ENCODE measurements at regions not wholly inside any gene's neighbourhood (a gene's known extent, or its start where the extent isn't known, plus 50 kb on each side); places are given as distances from the start of the nearest gene placed in this dataset.

- no peaks in the 10 kb centered on the region for H3K27me3 Mint-ChIP-seq (ENCODE audit: low read depth in 2 of 2)
Measured at GRCh38 chr20:6482486-6482885, 285.0 kb upstream of the BMP2 start.

GRCh38 chr20:6480328-6481200 is 286.9 kb upstream of the BMP2 start:
- H3K4me1 ChIP-seq (ENCODE audit: control insufficient read depth, insufficient read depth, low read length), result no peaks in the 10 kb centered on the region
- H3K4me3 ChIP-seq (ENCODE audit: low read length), result no peak overlapping the region
- DNase-seq (no peak), ATAC-seq (no peak)
- no peaks in the 10 kb centered on the region for H3K36me3 ChIP-seq (ENCODE audit: control insufficient read depth, insufficient read depth, low read length)
- Mint-ChIP-seq H3K4me3 (no peak overlapping the region), H3K9me3 (no peaks in the 10 kb centered on the region), H3K27me3 (ENCODE audit: low read depth in 2 of 2) (no peaks in the 10 kb centered on the region), H3K36me3 (no peaks in the 10 kb centered on the region), H3K27ac (no peak overlapping the region), H3K4me1 (no peaks in the 10 kb centered on the region)
- H3K9me3 ChIP-seq (ENCODE audit: control insufficient read depth, insufficient read depth, low read length), result no peaks in the 10 kb centered on the region
- H3K27ac ChIP-seq (ENCODE audit: low read length), result no peak overlapping the region
- no peaks in the 10 kb centered on the region for H3K27me3 ChIP-seq (ENCODE audit: control insufficient read depth, insufficient read depth, low read length)
- no peak for TF ChIP-seq CTCF (IDR thresholded peaks at IDR 0.05)
- intact Hi-C loops (cut with micrococcal nuclease), result no loop called here
- 80% methylated on average over 7 of the region's 7 CpGs for WGBS (ENCODE audit: insufficient coverage)

More at GRCh38 chr20:6482486-6482885, 285.0 kb upstream of the BMP2 start:
- H3K9me3 Mint-ChIP-seq, result no peaks in the 10 kb centered on the region
- no peak for TF ChIP-seq CTCF (IDR thresholded peaks at IDR 0.05)
- no peaks in the 10 kb centered on the region for H3K9me3 ChIP-seq (ENCODE audit: control insufficient read depth, insufficient read depth, low read length)
- H3K4me1 Mint-ChIP-seq, result no peaks in the 10 kb centered on the region
- no peaks in the 10 kb centered on the region for H3K36me3 ChIP-seq (ENCODE audit: control insufficient read depth, insufficient read depth, low read length)
- H3K4me3 Mint-ChIP-seq, result no peak overlapping the region
- no peak for DNase-seq
- H3K27ac ChIP-seq (ENCODE audit: low read length), result no peak overlapping the region
- no peak for ATAC-seq
- intact Hi-C loops (cut with micrococcal nuclease), result no loop called here
- no peaks in the 10 kb centered on the region for H3K27me3 ChIP-seq (ENCODE audit: control insufficient read depth, insufficient read depth, low read length)
- no peaks in the 10 kb centered on the region for H3K4me1 ChIP-seq (ENCODE audit: control insufficient read depth, insufficient read depth, low read length)
- no peak overlapping the region for H3K4me3 ChIP-seq (ENCODE audit: low read length)
- no peak overlapping the region for H3K27ac Mint-ChIP-seq
- no peaks in the 10 kb centered on the region for H3K36me3 Mint-ChIP-seq

GRCh38 chr20:6473197-6473596 is 294.3 kb upstream of the BMP2 start:
- Mint-ChIP-seq H3K36me3 (no peaks in the 10 kb centered on the region), H3K9me3 (no peaks in the 10 kb centered on the region), H3K4me3 (no peak overlapping the region), H3K27ac (no peak overlapping the region), H3K27me3 (ENCODE audit: low read depth in 2 of 2) (no peaks in the 10 kb centered on the region), H3K4me1 (no peaks in the 10 kb centered on the region)
- Histone ChIP-seq H3K4me1 (ENCODE audit: control insufficient read depth, insufficient read depth, low read length) (no peaks in the 10 kb centered on the region), H3K27me3 (ENCODE audit: control insufficient read depth, insufficient read depth, low read length) (no peaks in the 10 kb centered on the region), H3K27ac (ENCODE audit: low read length) (no peak overlapping the region), H3K4me3 (ENCODE audit: low read length) (no peak overlapping the region), H3K9me3 (ENCODE audit: control insufficient read depth, insufficient read depth, low read length) (no peaks in the 10 kb centered on the region), H3K36me3 (ENCODE audit: control insufficient read depth, insufficient read depth, low read length) (no peaks in the 10 kb centered on the region)
- ATAC-seq, result no peak
- TF ChIP-seq CTCF (IDR thresholded peaks at IDR 0.05), result no peak
- intact Hi-C loops (cut with micrococcal nuclease), result no loop called here
- DNase-seq, result no peak

- H3K27me3 ChIP-seq (ENCODE audit: control insufficient read depth, insufficient read depth, low read length), result no peaks in the 10 kb centered on the region
- Mint-ChIP-seq H3K4me3 (no peak overlapping the region), H3K27me3 (ENCODE audit: low read depth in 2 of 2) (no peaks in the 10 kb centered on the region), H3K27ac (no peak overlapping the region), H3K36me3 (no peaks in the 10 kb centered on the region), H3K9me3 (no peaks in the 10 kb centered on the region), H3K4me1 (no peaks in the 10 kb centered on the region)
- H3K4me1 ChIP-seq (ENCODE audit: control insufficient read depth, insufficient read depth, low read length), result no peaks in the 10 kb centered on the region
- TF ChIP-seq CTCF (IDR thresholded peaks at IDR 0.05), result no peak
- no peaks in the 10 kb centered on the region for H3K36me3 ChIP-seq (ENCODE audit: control insufficient read depth, insufficient read depth, low read length)
- intact Hi-C loops (cut with micrococcal nuclease), result no loop called here
- no peak overlapping the region for H3K27ac ChIP-seq (ENCODE audit: low read length)
- no peak overlapping the region for H3K4me3 ChIP-seq (ENCODE audit: low read length)
- 71% methylated on average over 1 of the region's 1 CpG for WGBS (ENCODE audit: insufficient coverage)
- no peak for DNase-seq
- H3K9me3 ChIP-seq (ENCODE audit: control insufficient read depth, insufficient read depth, low read length), result no peaks in the 10 kb centered on the region
- no peak for ATAC-seq
Measured at GRCh38 chr20:6471871-6472270, 295.6 kb upstream of the BMP2 start.

Measured in natural killer cell (primary cell).